Panc1 (cell line): ENCODE measurements at regions not wholly inside any gene's neighbourhood (a gene's known extent, or its start where the extent isn't known, plus 50 kb on each side); places are given as distances from the start of the nearest gene placed in this dataset.

Experiments
- SIN3A ChIP-seq: IDR thresholded peaks from 2 replicates; pipeline ENCODE4 v1.6.1; 2012; ENCODE audit warnings: low read depth, mild to moderate bottlenecking, low read length, moderate library complexity, borderline replicate concordance; ENCODE audit not compliant: insufficient read depth
- TF ChIP-seq, protein P1 (sequence below): fragments of 450-650 bp; IDR thresholded peaks from 2 replicates; pipeline ENCODE4 v1.5.1; 2017; ENCODE audit warnings: mild to moderate bottlenecking

DNA sequence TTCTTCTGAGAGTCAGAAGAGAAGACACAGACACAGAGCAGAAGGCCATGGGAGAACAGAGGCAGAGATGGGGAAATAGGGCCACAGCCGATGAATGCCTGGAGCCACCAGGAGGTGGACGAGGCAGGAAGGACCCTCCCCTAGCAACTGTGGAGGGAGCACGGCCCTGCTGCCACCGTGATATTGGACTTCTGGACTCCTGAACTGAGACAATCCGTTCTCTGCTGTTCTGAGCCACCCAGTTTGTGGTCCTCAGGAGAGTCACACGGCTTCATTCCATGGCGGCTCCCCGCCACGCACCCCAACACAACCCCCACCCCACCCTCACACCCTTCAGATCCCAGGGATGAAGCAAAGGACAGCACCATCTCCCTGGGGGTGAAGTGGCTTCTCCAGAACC, 338.1 kb downstream of the CTTN start:
- TF ChIP-seq, protein P1, sequence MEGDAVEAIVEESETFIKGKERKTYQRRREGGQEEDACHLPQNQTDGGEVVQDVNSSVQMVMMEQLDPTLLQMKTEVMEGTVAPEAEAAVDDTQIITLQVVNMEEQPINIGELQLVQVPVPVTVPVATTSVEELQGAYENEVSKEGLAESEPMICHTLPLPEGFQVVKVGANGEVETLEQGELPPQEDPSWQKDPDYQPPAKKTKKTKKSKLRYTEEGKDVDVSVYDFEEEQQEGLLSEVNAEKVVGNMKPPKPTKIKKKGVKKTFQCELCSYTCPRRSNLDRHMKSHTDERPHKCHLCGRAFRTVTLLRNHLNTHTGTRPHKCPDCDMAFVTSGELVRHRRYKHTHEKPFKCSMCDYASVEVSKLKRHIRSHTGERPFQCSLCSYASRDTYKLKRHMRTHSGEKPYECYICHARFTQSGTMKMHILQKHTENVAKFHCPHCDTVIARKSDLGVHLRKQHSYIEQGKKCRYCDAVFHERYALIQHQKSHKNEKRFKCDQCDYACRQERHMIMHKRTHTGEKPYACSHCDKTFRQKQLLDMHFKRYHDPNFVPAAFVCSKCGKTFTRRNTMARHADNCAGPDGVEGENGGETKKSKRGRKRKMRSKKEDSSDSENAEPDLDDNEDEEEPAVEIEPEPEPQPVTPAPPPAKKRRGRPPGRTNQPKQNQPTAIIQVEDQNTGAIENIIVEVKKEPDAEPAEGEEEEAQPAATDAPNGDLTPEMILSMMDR = no peak
- TF ChIP-seq SIN3A = no peak
